Panc1 (cell line): ENCODE measurements at regions not wholly inside any gene's neighbourhood (a gene's known extent, or its start where the extent isn't known, plus 50 kb on each side); places are given as distances from the start of the nearest gene placed in this dataset.

ENCODE experiments used
- ATAC-seq: fragments of 200-7000 bp; cut with Tn5 transposase; 2 replicates; pipeline ENCODE4 v1.9.1; 2020; ENCODE audit warnings: mild to moderate bottlenecking, moderate library complexity
- BruUV-seq: library from RNA; stranded (reverse); fragments of 400-500 nt; replicated peaks from 2 replicates; lab custom pipeline; 2021; lab: Mats Ljungman, UMichigan
- CTCF ChIA-PET: fragments of 300-600 bp; sonication (Branson Sonifier 250); formaldehyde crosslinking; loops from one replicate; lab custom pipeline; 2022; ENCODE audit warnings: antibody characterized with exemption; lab: Charles Lee
- POLR2A ChIA-PET: fragments of 300-600 bp; sonication (Branson Sonifier 250); formaldehyde crosslinking; loops from one replicate; lab custom pipeline; 2022; ENCODE audit warnings: antibody characterized with exemption; lab: Charles Lee
- DNase-seq: peaks from one replicate; pipeline ENCODE4 v3.0.0-alpha.2; 2010; ENCODE audit warnings: low read depth, low spot score
- H3K27ac ChIP-seq: 2 replicates; pipeline ENCODE4 v1.5.1; 2011; ENCODE audit warnings: mild to moderate bottlenecking, low read length, inconsistent platforms
- H3K27me3 ChIP-seq: fragments of 200-500 bp; sonication (Bioruptor generic); 2 replicates; pipeline ENCODE4 v1.6.0; 2014; ENCODE audit warnings: low read length, inconsistent platforms; ENCODE audit not compliant: control insufficient read depth, insufficient read depth
- H3K36me3 ChIP-seq: fragments of 200-500 bp; sonication (Bioruptor generic); 2 replicates; pipeline ENCODE4 v1.5.1; 2014; ENCODE audit warnings: inconsistent platforms, mild to moderate bottlenecking, low read length, moderate library complexity; ENCODE audit not compliant: control insufficient read depth, insufficient read depth
- H3K4me1 ChIP-seq: 2 replicates; pipeline ENCODE4 v1.5.1; 2011; ENCODE audit warnings: inconsistent platforms, mild to moderate bottlenecking, low read length, moderate library complexity; ENCODE audit not compliant: control insufficient read depth, insufficient read depth
- H3K4me3 ChIP-seq, 2 experiments: 2 replicates each; pipeline ENCODE4 v1.5.1; 2011 to 2012; ENCODE audit warnings: low read depth in 2 of 2, low read length in 2 of 2, mild to moderate bottlenecking in 2 of 2, inconsistent platforms in 1 of 2, moderate library complexity in 1 of 2
- H3K9me3 ChIP-seq: fragments of 200-500 bp; sonication (Bioruptor generic); 2 replicates; pipeline ENCODE4 v1.5.1; 2014; ENCODE audit warnings: low read depth, mild to moderate bottlenecking, inconsistent platforms, low read length, moderate library complexity; ENCODE audit not compliant: control insufficient read depth, insufficient read depth
- CTCF ChIP-seq: fragments of 450-650 bp; IDR thresholded peaks from 2 replicates; pipeline ENCODE4 v1.5.1; 2017; ENCODE audit warnings: mild to moderate bottlenecking
- POLR2AphosphoS5 ChIP-seq: IDR thresholded peaks from 2 replicates; pipeline ENCODE4 v1.6.1; 2012; ENCODE audit warnings: mild to moderate bottlenecking, low read depth, low read length, moderate library complexity
- REST ChIP-seq, 2 experiments: IDR thresholded peaks; 2 replicates each; pipeline ENCODE4 v1.6.1; 2011 to 2012; ENCODE audit warnings: low read depth in 2 of 2, control low read depth in 1 of 2, low read length in 1 of 2, mild to moderate bottlenecking in 1 of 2, moderate library complexity in 1 of 2; ENCODE audit not compliant: insufficient read depth in 1 of 2
- SIN3A ChIP-seq: IDR thresholded peaks from 2 replicates; pipeline ENCODE4 v1.6.1; 2012; ENCODE audit warnings: low read depth, mild to moderate bottlenecking, low read length, moderate library complexity, borderline replicate concordance; ENCODE audit not compliant: insufficient read depth
- TCF7L2 ChIP-seq: IDR thresholded peaks from 2 replicates; pipeline ENCODE4 v1.6.1; 2011; ENCODE audit warnings: mild to moderate bottlenecking, low read depth, low read length, inconsistent platforms
- in situ Hi-C: cut with HindIII; loops from 2 replicates; pipeline ENCODE4 v1.10.0; 2016; ENCODE audit warnings: low sequenced_read_pairs, low pct_unique_long_range_greater_than_20kb
- intact Hi-C: fragments of 100-400 bp; cut with micrococcal nuclease; formaldehyde crosslinking; loops from one replicate; pipeline ENCODE4 v1.10.0; 2022; ENCODE audit not compliant: unreplicated experiment

- Histone ChIP-seq H3K9me3 (no peaks in the 10 kb centered on the region; the same call in 1 of the 2 replicates), H3K27me3 (peaks cover 12% of the 10 kb centered on the region), H3K4me1 (no peaks in the 10 kb centered on the region), H3K36me3 (no peaks in the 10 kb centered on the region), H3K4me3 (no peak overlapping the region), H3K27ac (no peak overlapping the region)
- ChIA-PET CTCF (interaction anchor here (0.7 to 1.1 kb wide), 2 partner anchors 34 to 58 kb away, joined by 3 read pairs; no protein-coding TSS in a partner anchor), POLR2A (interaction anchor here (0.7 kb wide), 1 partner anchor 542 kb away, joined by 3 read pairs; no protein-coding TSS in a partner anchor)
- TF ChIP-seq SIN3A (no peak), REST (IDR thresholded peaks at IDR 0.05; ENCODE audit: insufficient read depth in 1 of 2, low read depth in 2 of 2, low read length in 1 of 2) (no peak), TCF7L2 (no peak), CTCF (no peak), POLR2AphosphoS5 (no peak)
- no TSS peak for BruUV-seq
- in situ Hi-C loops, result no loop called here
- no peak for DNase-seq
- intact Hi-C loops, result no loop called here
- ATAC-seq, result no peak
Measured at GRCh38 chr15:85847031-85847430, 52.3 kb upstream of the KLHL25 start.

GRCh38 chr15:85849946-85850345 is 55.2 kb upstream of the KLHL25 start:
- no peak overlapping the region for H3K27ac ChIP-seq
- no peak for ATAC-seq
- intact Hi-C loops, result no loop called here
- no peak for DNase-seq
- BruUV-seq, result no TSS peak
- H3K4me1 ChIP-seq, result no peaks in the 10 kb centered on the region
- H3K36me3 ChIP-seq, result no peaks in the 10 kb centered on the region
- ChIA-PET POLR2A (no interaction called here), CTCF (no interaction called here)
- no peak for TF ChIP-seq POLR2AphosphoS5
- no peak for TF ChIP-seq SIN3A
- no peak for TF ChIP-seq TCF7L2
- no peak for TF ChIP-seq CTCF
- TF ChIP-seq REST (IDR thresholded peaks at IDR 0.05; ENCODE audit: insufficient read depth in 1 of 2, low read depth in 2 of 2, low read length in 1 of 2), result no peak
- peaks cover 10% of the 10 kb centered on the region for H3K27me3 ChIP-seq
- in situ Hi-C loops, result no loop called here
- H3K4me3 ChIP-seq, result no peak overlapping the region
- H3K9me3 ChIP-seq, result no peaks in the 10 kb centered on the region; the same call in 1 of the 2 replicates
